GM12878 (cell line): ENCODE measurements at regions not wholly inside any gene's neighbourhood (a gene's known extent, or its start where the extent isn't known, plus 50 kb on each side); places are given as distances from the start of the nearest gene placed in this dataset.

ENCODE experiments used
- ATAC-seq: fragments of 200-7000 bp; cut with Tn5 transposase; 3 replicates; pipeline ENCODE4 v1.9.1; 2020; ENCODE audit warnings: mild to moderate bottlenecking, moderate library complexity
- BruUV-seq: library from RNA; stranded (reverse); fragments of 400-500 nt; replicated peaks from 2 replicates; lab custom pipeline; 2021; lab: Mats Ljungman, UMichigan
- CTCF ChIA-PET: fragments of 300-600 bp; sonication (Branson Sonifier 250); formaldehyde crosslinking; extraction: SDS; loops from one replicate; lab custom pipeline; 2021; ENCODE audit warnings: inconsistent platforms; lab: Yijun Ruan, JAX
- POLR2A ChIA-PET: fragments of 350-600 bp; formaldehyde crosslinking; extraction: SDS; loops from one replicate; lab custom pipeline; 2021; ENCODE audit warnings: inconsistent platforms; lab: Charles Lee
- RAD21 ChIA-PET: fragments of 300-600 bp; sonication (Branson Sonifier 250); formaldehyde crosslinking; loops from one replicate; lab custom pipeline; 2023; ENCODE audit warnings: antibody characterized with exemption; ENCODE audit not compliant: unreplicated experiment; lab: Charles Lee
- SMC1A ChIA-PET: fragments of 300-600 bp; sonication (Branson Sonifier 250); formaldehyde crosslinking; loops from one replicate; lab custom pipeline; 2023; ENCODE audit not compliant: unreplicated experiment, uncharacterized antibody; lab: Charles Lee
- DNase-seq: peaks from one replicate; pipeline ENCODE4 v3.0.0-alpha.2; 2011; ENCODE audit warnings: low read depth, low spot score
- FAIRE-seq: peaks from 3 replicates; lab custom pipeline; 2011; peaks lifted over from hg19 to GRCh38; lab: Jason Lieb, UNC
- H2AFZ ChIP-seq: 2 replicates; pipeline ENCODE4 v1.6.0; 2011; ENCODE audit warnings: low read depth, low read length, control low read depth; ENCODE audit not compliant: control insufficient read depth
- H3K27ac ChIP-seq: 2 replicates; pipeline ENCODE4 v1.5.1; 2011; ENCODE audit warnings: control low read depth; ENCODE audit not compliant: control insufficient read depth, insufficient read depth
- H3K27me3 ChIP-seq, 2 experiments: replicated peaks in 1 of 2; 2 replicates each; pipeline versions ENCODE4 v1.6.0 to v1.6.1; 2011; ENCODE audit warnings: low read length in 1 of 2; ENCODE audit not compliant: control insufficient read depth in 2 of 2, insufficient read depth in 2 of 2
- H3K36me3 ChIP-seq, 2 experiments: 2 replicates each; pipeline ENCODE4 v1.5.1; 2011; ENCODE audit warnings: low read length in 1 of 2; ENCODE audit not compliant: control insufficient read depth in 2 of 2, insufficient read depth in 2 of 2
- H3K4me1 ChIP-seq: 2 replicates; pipeline ENCODE4 v1.6.1; 2011; ENCODE audit warnings: mild to moderate bottlenecking, low read length, moderate library complexity, mixed read lengths; ENCODE audit not compliant: control insufficient read depth, insufficient read depth
- H3K4me2 ChIP-seq: 2 replicates; pipeline ENCODE4 v1.6.0; 2011; ENCODE audit warnings: control low read depth; ENCODE audit not compliant: control insufficient read depth, insufficient read depth
- H3K4me3 ChIP-seq: fragments of 200-600 bp; sonication (generic); 2 replicates; pipeline ENCODE4 v1.5.1; 2016
- H3K79me2 ChIP-seq: 2 replicates; pipeline ENCODE4 v1.6.0; 2011; ENCODE audit warnings: low read length; ENCODE audit not compliant: control insufficient read depth, insufficient read depth
- H3K9ac ChIP-seq: 2 replicates; pipeline ENCODE4 v1.8.0; 2011; ENCODE audit warnings: low read length, control low read depth, mixed read lengths; ENCODE audit not compliant: control insufficient read depth, insufficient read depth
- H3K9me3 ChIP-seq: replicated peaks from 3 replicates; pipeline ENCODE4 v1.5.1; 2011; ENCODE audit warnings: mild to moderate bottlenecking, low read length; ENCODE audit not compliant: control insufficient read depth, insufficient read depth
- H4K20me1 ChIP-seq: 2 replicates; pipeline ENCODE4 v1.6.0; 2011; ENCODE audit not compliant: control insufficient read depth, insufficient read depth
- BACH1 ChIP-seq: fragments of 450-650 bp; IDR thresholded peaks from 2 replicates; pipeline ENCODE4 v1.6.1; 2017; ENCODE audit warnings: mild to moderate bottlenecking, borderline replicate concordance
- BRCA1 ChIP-seq: IDR thresholded peaks from 2 replicates; pipeline ENCODE4 v1.6.1; 2011; ENCODE audit warnings: low read depth, low read length, improper control_type of control experiment
- DPF2 ChIP-seq: fragments of 450-650 bp; IDR thresholded peaks from 2 replicates; pipeline ENCODE4 v1.6.1; 2017; ENCODE audit warnings: mild to moderate bottlenecking
- HDAC2 ChIP-seq: fragments of 200-600 bp; sonication (generic); IDR thresholded peaks from 2 replicates; pipeline ENCODE4 v1.6.1; 2017
- MTA3 ChIP-seq: IDR thresholded peaks from 2 replicates; pipeline ENCODE4 v1.6.1; 2012; ENCODE audit warnings: low read length, inconsistent platforms, borderline replicate concordance
- MYB ChIP-seq: fragments of 150-350 bp; IDR thresholded peaks from 2 replicates; pipeline ENCODE4 v1.6.1; 2014; ENCODE audit warnings: mild to moderate bottlenecking, low read depth, low read length, borderline replicate concordance
- MYC ChIP-seq: IDR thresholded peaks from 2 replicates; pipeline ENCODE4 v1.6.1; 2011; ENCODE audit warnings: mild to moderate bottlenecking, low read length, moderate library complexity, inconsistent platforms; ENCODE audit not compliant: insufficient read depth, insufficient replicate concordance, insufficient read length, severe bottlenecking
- NFXL1 ChIP-seq: fragments of 450-650 bp; IDR thresholded peaks from 2 replicates; pipeline ENCODE4 v1.6.1; 2017; ENCODE audit warnings: antibody characterized with exemption, mild to moderate bottlenecking, borderline replicate concordance
- POLR2AphosphoS5 ChIP-seq: IDR thresholded peaks from 2 replicates; pipeline ENCODE4 v1.6.1; 2011; ENCODE audit warnings: mild to moderate bottlenecking, low read length, inconsistent platforms
- SREBF1 ChIP-seq: IDR thresholded peaks from 2 replicates; pipeline ENCODE4 v1.6.1; 2012; ENCODE audit warnings: mild to moderate bottlenecking, low read length
- YY1 ChIP-seq: IDR thresholded peaks from 2 replicates; pipeline ENCODE4 v1.6.1; 2011; ENCODE audit warnings: low read depth, mild to moderate bottlenecking, low read length
- ZNF217 ChIP-seq: fragments of 450-650 bp; IDR thresholded peaks from 2 replicates; pipeline ENCODE4 v1.6.1; 2017; ENCODE audit warnings: antibody characterized with exemption, mild to moderate bottlenecking
- WGBS: methylation state at CpG from one replicate; pipeline ENCODE4 v1.1.6; 2016; ENCODE audit warnings: low lambda C conversion rate; ENCODE audit not compliant: insufficient replicate concordance, insufficient coverage; ENCODE audit errors: missing lambda C conversion rate; 5-methylcytosine and 5-hydroxymethylcytosine counted together
- in situ Hi-C: fragments of 300-500 bp; cut with MboI; formaldehyde crosslinking; loops from 9 replicates; pipeline ENCODE4 v1.14.3; 2018; ENCODE audit warnings: mixed read lengths
- intact Hi-C: fragments of 100-400 bp; cut with micrococcal nuclease; formaldehyde crosslinking; loops from one replicate; pipeline ENCODE4 v1.14.2; 2022; ENCODE audit not compliant: unreplicated experiment
- TF ChIP-seq, protein P1 (sequence below): fragments of 450-650 bp; IDR thresholded peaks from 2 replicates; pipeline ENCODE4 v1.6.1; 2017; ENCODE audit warnings: mild to moderate bottlenecking, moderate library complexity
- TF ChIP-seq, protein P2 (sequence below): IDR thresholded peaks from 2 replicates; pipeline ENCODE4 v1.6.1; 2012; ENCODE audit warnings: mild to moderate bottlenecking, low read depth, low read length
- TF ChIP-seq, protein P3 (sequence below): fragments of 450-650 bp; IDR thresholded peaks from 2 replicates; pipeline ENCODE4 v1.6.1; 2017; ENCODE audit warnings: antibody characterized with exemption, mild to moderate bottlenecking, moderate library complexity

DNA sequence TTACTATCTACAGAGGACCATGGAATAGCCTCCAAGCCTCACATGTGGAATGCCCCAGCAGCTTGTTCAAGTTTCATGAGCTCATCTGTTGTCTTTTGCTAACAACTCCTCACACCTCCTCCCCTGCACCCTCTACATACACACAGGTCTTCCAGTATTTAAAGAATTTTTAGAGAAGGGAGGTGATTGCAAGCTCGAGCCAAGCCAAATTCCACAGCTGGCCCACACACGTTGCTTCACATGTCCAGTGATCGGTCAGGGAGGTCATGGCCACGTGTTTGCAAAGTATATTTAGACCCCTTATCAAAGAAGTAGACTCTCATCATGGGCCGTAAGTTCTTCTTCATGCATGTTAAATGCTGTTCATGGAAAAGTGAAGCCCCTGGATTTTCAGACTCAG lies 281.7 kb downstream of the OSTF1 start:
- FAIRE-seq (no peak), ATAC-seq (no peak), DNase-seq (no peak)
- ChIA-PET CTCF (interaction anchor here (0.9 kb wide), 1 partner anchor 39 kb away, joined by 5 read pairs; no protein-coding TSS in a partner anchor), SMC1A (no interaction called here), POLR2A (no interaction called here), RAD21 (no interaction called here)
- Histone ChIP-seq H3K27ac (no peak overlapping the region), H3K4me2 (no peak overlapping the region), H3K9me3 (no peaks in the 10 kb centered on the region), H3K79me2 (no peaks in the 10 kb centered on the region), H4K20me1 (no peaks in the 10 kb centered on the region), H3K9ac (no peak overlapping the region), H2AFZ (no peak overlapping the region), H3K27me3 (no peaks in the 10 kb centered on the region), H3K4me3 (no peak overlapping the region), H3K4me1 (no peaks in the 10 kb centered on the region), H3K36me3 (no peaks in the 10 kb centered on the region)
- in situ Hi-C loops (no loop called here), intact Hi-C loops (no loop called here)
- BruUV-seq, result no TSS peak
- TF ChIP-seq MTA3, result no peak
- TF ChIP-seq MYC, result no peak
- TF ChIP-seq, protein P1, sequence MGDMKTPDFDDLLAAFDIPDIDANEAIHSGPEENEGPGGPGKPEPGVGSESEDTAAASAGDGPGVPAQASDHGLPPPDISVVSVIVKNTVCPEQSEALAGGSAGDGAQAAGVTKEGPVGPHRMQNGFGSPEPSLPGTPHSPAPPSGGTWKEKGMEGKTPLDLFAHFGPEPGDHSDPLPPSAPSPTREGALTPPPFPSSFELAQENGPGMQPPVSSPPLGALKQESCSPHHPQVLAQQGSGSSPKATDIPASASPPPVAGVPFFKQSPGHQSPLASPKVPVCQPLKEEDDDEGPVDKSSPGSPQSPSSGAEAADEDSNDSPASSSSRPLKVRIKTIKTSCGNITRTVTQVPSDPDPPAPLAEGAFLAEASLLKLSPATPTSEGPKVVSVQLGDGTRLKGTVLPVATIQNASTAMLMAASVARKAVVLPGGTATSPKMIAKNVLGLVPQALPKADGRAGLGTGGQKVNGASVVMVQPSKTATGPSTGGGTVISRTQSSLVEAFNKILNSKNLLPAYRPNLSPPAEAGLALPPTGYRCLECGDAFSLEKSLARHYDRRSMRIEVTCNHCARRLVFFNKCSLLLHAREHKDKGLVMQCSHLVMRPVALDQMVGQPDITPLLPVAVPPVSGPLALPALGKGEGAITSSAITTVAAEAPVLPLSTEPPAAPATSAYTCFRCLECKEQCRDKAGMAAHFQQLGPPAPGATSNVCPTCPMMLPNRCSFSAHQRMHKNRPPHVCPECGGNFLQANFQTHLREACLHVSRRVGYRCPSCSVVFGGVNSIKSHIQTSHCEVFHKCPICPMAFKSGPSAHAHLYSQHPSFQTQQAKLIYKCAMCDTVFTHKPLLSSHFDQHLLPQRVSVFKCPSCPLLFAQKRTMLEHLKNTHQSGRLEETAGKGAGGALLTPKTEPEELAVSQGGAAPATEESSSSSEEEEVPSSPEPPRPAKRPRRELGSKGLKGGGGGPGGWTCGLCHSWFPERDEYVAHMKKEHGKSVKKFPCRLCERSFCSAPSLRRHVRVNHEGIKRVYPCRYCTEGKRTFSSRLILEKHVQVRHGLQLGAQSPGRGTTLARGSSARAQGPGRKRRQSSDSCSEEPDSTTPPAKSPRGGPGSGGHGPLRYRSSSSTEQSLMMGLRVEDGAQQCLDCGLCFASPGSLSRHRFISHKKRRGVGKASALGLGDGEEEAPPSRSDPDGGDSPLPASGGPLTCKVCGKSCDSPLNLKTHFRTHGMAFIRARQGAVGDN, result no peak
- no peak for TF ChIP-seq NFXL1
- no peak for TF ChIP-seq HDAC2
- no peak for TF ChIP-seq BRCA1
- no peak for TF ChIP-seq SREBF1
- TF ChIP-seq DPF2, result no peak
- no peak for TF ChIP-seq MYB
- no peak for TF ChIP-seq YY1
- no peak for TF ChIP-seq ZNF217
- TF ChIP-seq, protein P2, sequence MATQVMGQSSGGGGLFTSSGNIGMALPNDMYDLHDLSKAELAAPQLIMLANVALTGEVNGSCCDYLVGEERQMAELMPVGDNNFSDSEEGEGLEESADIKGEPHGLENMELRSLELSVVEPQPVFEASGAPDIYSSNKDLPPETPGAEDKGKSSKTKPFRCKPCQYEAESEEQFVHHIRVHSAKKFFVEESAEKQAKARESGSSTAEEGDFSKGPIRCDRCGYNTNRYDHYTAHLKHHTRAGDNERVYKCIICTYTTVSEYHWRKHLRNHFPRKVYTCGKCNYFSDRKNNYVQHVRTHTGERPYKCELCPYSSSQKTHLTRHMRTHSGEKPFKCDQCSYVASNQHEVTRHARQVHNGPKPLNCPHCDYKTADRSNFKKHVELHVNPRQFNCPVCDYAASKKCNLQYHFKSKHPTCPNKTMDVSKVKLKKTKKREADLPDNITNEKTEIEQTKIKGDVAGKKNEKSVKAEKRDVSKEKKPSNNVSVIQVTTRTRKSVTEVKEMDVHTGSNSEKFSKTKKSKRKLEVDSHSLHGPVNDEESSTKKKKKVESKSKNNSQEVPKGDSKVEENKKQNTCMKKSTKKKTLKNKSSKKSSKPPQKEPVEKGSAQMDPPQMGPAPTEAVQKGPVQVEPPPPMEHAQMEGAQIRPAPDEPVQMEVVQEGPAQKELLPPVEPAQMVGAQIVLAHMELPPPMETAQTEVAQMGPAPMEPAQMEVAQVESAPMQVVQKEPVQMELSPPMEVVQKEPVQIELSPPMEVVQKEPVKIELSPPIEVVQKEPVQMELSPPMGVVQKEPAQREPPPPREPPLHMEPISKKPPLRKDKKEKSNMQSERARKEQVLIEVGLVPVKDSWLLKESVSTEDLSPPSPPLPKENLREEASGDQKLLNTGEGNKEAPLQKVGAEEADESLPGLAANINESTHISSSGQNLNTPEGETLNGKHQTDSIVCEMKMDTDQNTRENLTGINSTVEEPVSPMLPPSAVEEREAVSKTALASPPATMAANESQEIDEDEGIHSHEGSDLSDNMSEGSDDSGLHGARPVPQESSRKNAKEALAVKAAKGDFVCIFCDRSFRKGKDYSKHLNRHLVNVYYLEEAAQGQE, result no peak
- TF ChIP-seq POLR2AphosphoS5, result no peak
- TF ChIP-seq, protein P3, sequence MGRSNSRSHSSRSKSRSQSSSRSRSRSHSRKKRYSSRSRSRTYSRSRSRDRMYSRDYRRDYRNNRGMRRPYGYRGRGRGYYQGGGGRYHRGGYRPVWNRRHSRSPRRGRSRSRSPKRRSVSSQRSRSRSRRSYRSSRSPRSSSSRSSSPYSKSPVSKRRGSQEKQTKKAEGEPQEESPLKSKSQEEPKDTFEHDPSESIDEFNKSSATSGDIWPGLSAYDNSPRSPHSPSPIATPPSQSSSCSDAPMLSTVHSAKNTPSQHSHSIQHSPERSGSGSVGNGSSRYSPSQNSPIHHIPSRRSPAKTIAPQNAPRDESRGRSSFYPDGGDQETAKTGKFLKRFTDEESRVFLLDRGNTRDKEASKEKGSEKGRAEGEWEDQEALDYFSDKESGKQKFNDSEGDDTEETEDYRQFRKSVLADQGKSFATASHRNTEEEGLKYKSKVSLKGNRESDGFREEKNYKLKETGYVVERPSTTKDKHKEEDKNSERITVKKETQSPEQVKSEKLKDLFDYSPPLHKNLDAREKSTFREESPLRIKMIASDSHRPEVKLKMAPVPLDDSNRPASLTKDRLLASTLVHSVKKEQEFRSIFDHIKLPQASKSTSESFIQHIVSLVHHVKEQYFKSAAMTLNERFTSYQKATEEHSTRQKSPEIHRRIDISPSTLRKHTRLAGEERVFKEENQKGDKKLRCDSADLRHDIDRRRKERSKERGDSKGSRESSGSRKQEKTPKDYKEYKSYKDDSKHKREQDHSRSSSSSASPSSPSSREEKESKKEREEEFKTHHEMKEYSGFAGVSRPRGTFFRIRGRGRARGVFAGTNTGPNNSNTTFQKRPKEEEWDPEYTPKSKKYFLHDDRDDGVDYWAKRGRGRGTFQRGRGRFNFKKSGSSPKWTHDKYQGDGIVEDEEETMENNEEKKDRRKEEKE, result no peak
- TF ChIP-seq BACH1, result no peak
- WGBS, result 3% methylated on average over 5 of the region's 5 CpGs
